NCI-H2171 treated with DMSO at 0.1 percent for 48 hours (cell line): ENCODE measurements at regions not wholly inside any gene's neighbourhood (a gene's known extent, or its start where the extent isn't known, plus 50 kb on each side); places are given as distances from the start of the nearest gene placed in this dataset.
"Not testable (repeated sequence)": the region's sequence is repeated elsewhere in the genome, so short reads cannot be mapped to it uniquely, and the experiment has no call there.

Experiments
- DNase-seq: peaks from one replicate; lab custom pipeline; 2025; lab: John Stamatoyannopoulos, UW

GRCh38 chr5:42894057-42894456 lies 82.4 kb upstream of the SELENOP start:
- no peak for DNase-seq

- DNase-seq, result peak; percentile 70
Observed at GRCh38 chr5:42889311-42889933, 77.7 kb upstream of the SELENOP start.

- no peak for DNase-seq
Observed at GRCh38 chr5:42888771-42889170, 77.1 kb upstream of the SELENOP start.

DNA sequence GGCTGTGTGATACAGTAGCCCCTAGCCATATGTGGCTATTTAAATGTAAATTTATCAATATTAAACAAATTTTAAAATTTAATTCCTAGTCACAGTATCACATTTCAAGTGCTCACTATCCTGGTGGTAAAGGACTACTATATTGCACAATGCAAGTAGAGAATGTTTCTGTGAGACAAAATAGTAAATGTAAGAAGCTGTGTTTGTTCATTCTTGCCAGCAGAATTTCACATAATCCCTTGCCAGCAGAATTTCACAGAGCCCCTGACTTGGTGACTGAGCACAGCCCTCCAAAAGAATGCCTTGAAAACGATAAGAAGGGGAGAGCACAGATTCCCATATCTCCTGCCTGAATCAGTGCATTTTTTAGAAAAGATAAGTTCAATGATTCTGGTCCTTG lies 75.9 kb upstream of the SELENOP start:
- DNase-seq, result no peak

DNA sequence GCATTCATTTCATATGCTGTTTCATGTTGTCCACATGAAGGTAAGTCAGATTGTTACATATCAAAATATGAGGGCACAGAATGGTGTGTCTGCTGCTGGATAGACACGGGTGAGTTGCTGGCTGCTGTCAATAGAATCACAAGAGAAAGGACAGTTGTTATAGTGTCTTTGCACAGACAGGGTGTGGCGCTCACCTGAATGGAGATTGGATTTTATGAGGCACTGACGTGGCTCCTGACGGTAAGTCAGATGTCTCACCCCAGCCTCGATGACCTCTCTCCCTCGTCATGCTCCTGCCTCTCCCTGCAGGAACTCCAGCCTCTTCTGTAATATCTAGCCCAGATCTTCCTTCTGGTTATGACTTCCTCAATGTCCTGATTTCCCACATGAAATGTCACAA lies 75.4 kb upstream of the SELENOP start:
- DNase-seq, result no peak

GRCh38 chr5:42886635-42887034 lies 74.9 kb upstream of the SELENOP start:
- no peak for DNase-seq

GRCh38 chr5:42884326-42884725 lies 72.6 kb upstream of the SELENOP start:
- DNase-seq, result no peak

DNA sequence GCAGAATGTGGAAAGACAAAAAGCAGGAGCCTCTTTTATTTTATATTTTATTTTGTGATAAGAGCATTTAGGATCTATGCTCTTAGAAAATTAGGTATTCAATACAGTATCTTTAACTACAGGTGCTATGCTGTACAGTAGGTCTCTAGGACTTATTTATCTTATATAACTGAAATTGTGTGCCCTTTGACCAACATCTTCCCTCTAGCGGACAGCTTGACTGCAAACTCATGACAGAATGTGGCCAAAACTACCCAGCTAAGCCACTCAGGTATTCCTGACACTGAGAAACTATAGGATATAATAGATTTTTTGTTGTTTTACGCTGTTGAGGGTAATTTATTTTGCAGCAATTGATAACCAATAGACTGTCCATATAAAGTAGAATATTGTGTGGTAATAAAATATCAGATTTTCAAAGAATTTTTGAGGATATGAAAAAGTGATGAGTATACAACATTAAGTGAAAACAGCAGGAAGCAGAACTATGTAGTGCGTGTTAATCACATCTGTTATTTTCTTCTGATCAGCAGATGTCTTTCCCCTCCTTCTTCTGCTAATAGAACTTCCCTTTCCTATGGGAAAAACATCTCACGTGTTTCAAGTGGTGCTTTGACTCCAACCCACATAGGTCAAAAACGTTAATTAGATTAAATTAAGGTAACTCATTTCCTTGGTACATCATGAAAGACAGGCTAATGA lies 69.9 kb upstream of the SELENOP start:
- DNase-seq, result no peak

- no peak for DNase-seq
Observed at GRCh38 chr5:42880496-42881150, 68.9 kb upstream of the SELENOP start.

DNA sequence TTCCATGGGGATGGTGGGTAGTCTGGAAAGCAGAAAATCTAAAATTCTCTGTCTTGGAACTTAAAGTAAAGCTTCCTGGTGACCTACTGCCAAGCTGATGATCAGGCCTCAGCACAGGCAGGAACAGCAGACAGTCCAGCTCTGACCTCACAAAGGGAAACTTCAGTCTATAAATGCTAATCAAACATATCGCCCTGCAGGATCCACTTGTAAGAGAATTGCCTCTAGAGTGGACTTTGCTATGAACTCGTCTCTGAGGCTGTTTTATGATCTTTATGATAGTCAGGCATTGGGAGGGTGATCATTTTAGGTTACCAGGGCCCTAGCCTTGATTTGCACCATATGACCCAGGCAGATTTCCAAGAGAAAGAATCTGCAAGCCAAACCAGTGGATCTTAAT lies 67.6 kb upstream of the SELENOP start:
- no peak for DNase-seq

GRCh38 chr5:42878550-42878949 lies 66.9 kb upstream of the SELENOP start:
- DNase-seq, result no peak

DNA sequence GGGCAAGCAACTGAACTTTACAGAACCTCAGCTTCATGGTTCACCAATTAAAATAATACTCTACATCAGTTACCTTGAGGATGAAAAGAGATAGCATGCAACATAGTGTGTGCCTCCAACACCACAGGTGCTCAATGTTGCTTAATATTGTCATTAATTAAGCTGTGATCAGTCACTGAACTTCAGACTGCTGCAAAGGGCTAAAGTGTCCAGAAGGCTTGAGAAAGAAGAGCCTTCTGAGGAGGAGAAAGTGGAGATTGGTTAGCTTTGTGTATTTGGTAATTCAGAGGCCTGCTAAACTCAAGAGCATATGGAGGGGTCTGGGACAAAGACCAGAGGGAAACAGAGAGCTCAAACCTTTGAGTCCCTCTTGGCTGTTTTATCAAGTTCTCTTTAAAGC lies 66.3 kb upstream of the SELENOP start:
- no peak for DNase-seq

DNA sequence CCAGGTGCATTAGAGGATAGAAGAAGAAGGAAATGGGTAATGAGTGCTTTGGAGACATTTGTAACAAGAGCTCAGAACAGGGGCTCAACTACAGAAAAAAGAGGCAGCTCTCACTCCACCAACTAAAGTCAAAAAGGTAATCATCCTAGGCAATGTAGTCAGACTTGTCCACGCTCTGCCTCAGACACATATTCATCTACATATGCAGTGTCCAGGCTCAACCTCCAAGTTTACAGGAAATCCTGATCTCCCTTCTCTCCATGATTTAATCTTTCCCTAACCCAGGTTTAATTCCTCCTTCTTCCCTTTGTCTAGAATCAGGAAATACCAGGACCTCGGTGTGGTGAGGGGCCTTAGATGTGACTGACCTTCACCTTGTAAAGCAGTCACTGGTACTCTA lies 65.7 kb upstream of the SELENOP start:
- no peak for DNase-seq

- no peak for DNase-seq
Observed at GRCh38 chr5:42876375-42876844, 64.7 kb upstream of the SELENOP start.

DNA sequence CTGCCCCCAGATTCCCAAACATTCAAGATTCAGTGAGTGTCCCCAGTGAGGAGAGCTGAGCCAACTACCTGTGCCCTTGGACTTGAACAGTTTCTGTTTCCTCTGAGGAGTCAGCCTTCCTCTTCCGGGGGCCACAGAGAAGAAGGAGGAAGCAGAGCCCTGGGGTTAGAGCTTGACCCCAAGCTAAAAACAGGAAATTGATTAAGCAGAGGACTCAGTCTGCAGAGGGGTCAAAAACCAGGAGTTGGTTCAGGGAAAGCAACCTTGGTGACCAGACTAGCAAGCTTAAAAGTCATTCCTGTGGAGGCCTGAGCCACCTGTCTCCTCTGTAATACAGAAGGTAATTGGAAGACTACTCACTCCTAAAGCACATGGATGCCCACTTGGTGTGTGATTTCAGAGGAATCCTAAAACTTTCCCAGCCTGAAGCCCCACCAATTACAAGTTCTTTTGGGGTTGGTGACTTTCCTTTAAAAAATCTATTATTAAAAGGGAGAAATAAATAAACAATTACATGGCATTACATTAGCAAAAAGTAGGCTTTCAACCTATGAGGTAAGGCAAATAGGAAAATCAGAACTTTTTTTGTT lies 64.2 kb upstream of the SELENOP start:
- DNase-seq, result no peak

- DNase-seq, result no peak
Observed at GRCh38 chr5:42875211-42875610, 63.5 kb upstream of the SELENOP start.

- DNase-seq, result no peak
Observed at GRCh38 chr5:42874621-42875198, 63.0 kb upstream of the SELENOP start.

- DNase-seq, result no peak
Observed at GRCh38 chr5:42872865-42873264, 61.2 kb upstream of the SELENOP start.

- no peak for DNase-seq
Observed at GRCh38 chr5:42870882-42871418, 59.3 kb upstream of the SELENOP start.

GRCh38 chr5:42868417-42868816 lies 56.7 kb upstream of the SELENOP start:
- not testable (repeated sequence) for DNase-seq

GRCh38 chr5:42864749-42865148 lies 53.1 kb upstream of the SELENOP start:
- DNase-seq, result not testable (repeated sequence)
